ENCODE measurements at regions not wholly inside any gene's neighbourhood (a gene's known extent, or its start where the extent isn't known, plus 50 kb on each side); places are given as distances from the start of the nearest gene placed in this dataset.

DNA sequence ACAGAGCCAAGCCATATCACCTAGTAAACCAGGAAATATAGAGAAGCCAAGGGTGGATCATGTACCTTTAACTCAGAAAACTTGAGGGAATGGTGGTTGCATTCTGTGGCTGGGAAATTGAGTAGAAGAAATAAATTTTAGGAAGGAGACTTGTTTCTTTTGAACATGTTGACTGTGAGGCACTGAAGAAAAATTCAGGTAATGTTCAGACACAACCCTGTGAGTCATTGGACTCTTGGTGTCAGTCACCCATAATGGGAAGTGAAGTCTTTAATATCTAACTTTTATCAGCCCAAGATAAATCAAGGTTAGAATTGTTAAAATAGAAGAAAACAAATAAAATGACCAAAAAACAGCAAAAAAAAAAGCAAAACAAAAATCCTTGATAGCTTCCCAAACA lies 98.8 kb upstream of the GRIK2 start:
- TF ChIP-seq, protein P1, sequence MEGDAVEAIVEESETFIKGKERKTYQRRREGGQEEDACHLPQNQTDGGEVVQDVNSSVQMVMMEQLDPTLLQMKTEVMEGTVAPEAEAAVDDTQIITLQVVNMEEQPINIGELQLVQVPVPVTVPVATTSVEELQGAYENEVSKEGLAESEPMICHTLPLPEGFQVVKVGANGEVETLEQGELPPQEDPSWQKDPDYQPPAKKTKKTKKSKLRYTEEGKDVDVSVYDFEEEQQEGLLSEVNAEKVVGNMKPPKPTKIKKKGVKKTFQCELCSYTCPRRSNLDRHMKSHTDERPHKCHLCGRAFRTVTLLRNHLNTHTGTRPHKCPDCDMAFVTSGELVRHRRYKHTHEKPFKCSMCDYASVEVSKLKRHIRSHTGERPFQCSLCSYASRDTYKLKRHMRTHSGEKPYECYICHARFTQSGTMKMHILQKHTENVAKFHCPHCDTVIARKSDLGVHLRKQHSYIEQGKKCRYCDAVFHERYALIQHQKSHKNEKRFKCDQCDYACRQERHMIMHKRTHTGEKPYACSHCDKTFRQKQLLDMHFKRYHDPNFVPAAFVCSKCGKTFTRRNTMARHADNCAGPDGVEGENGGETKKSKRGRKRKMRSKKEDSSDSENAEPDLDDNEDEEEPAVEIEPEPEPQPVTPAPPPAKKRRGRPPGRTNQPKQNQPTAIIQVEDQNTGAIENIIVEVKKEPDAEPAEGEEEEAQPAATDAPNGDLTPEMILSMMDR (IDR thresholded peaks at IDR 0.05 in 4 of 5, conservative IDR thresholded peaks at IDR 0.05 in 1 of 5): no peak
- no peak for TF ChIP-seq POLR2A (IDR thresholded peaks at IDR 0.05)

Data from gastrocnemius medialis (tissue), 4 donors.